Right lobe of liver (tissue), 4 donors: ENCODE measurements at regions not wholly inside any gene's neighbourhood (a gene's known extent, or its start where the extent isn't known, plus 50 kb on each side); places are given as distances from the start of the nearest gene placed in this dataset.

Experiments used
- POLR2A ChIP-seq: fragments of 450-650 bp; IDR thresholded peaks from one replicate; pipeline ENCODE4 v1.6.1; 2017; ENCODE audit warnings: antibody characterized with exemption, mild to moderate bottlenecking
- TF ChIP-seq, protein P1 (sequence below), 4 donors: fragments of 200-600 bp in 3 of 4; fragments of 450-650 bp in 1 of 4; IDR thresholded peaks; one replicate each; pipeline versions ENCODE4 v1.5.1 to v1.8.0; 2016 to 2022; ENCODE audit warnings: antibody characterized with exemption in 4 of 4, mild to moderate bottlenecking in 2 of 4
- donor health status: DM: no; HTN: no; CAD: no.
- donor health status: DM: no; HTN: no; CAD: no.
- donor health status: DM: no; HTN: yes; CAD: no.

- TF ChIP-seq, protein P1, sequence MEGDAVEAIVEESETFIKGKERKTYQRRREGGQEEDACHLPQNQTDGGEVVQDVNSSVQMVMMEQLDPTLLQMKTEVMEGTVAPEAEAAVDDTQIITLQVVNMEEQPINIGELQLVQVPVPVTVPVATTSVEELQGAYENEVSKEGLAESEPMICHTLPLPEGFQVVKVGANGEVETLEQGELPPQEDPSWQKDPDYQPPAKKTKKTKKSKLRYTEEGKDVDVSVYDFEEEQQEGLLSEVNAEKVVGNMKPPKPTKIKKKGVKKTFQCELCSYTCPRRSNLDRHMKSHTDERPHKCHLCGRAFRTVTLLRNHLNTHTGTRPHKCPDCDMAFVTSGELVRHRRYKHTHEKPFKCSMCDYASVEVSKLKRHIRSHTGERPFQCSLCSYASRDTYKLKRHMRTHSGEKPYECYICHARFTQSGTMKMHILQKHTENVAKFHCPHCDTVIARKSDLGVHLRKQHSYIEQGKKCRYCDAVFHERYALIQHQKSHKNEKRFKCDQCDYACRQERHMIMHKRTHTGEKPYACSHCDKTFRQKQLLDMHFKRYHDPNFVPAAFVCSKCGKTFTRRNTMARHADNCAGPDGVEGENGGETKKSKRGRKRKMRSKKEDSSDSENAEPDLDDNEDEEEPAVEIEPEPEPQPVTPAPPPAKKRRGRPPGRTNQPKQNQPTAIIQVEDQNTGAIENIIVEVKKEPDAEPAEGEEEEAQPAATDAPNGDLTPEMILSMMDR (IDR thresholded peaks at IDR 0.05) = no peak
- no peak for TF ChIP-seq POLR2A
These were observed 95.7 kb downstream of the B3GNT2 start for GRCh38 chr2:62291517-62292137.
